CD8-positive, alpha-beta memory T cell (primary cell): ENCODE measurements at regions not wholly inside any gene's neighbourhood (a gene's known extent, or its start where the extent isn't known, plus 50 kb on each side); places are given as distances from the start of the nearest gene placed in this dataset.

Source experiments
- CTCF ChIA-PET: fragments of 350-600 bp; sonication (Branson Sonifier 250); formaldehyde crosslinking; loops from one replicate; lab custom pipeline; 2021; ENCODE audit warnings: antibody characterized with exemption; lab: Charles Lee
- POLR2A ChIA-PET: fragments of 350-600 bp; sonication (Branson Sonifier 250); formaldehyde crosslinking; loops from one replicate; lab custom pipeline; 2021; ENCODE audit warnings: antibody characterized with exemption; lab: Charles Lee
- DNase-seq, 5 donors: peaks; one replicate each; pipeline versions ENCODE4 v3.0.0 to v3.0.0-alpha.2; 2020 to 2022; ENCODE audit warnings: mixed read lengths in 1 of 5
- H3K27ac ChIP-seq: one replicate; pipeline ENCODE4 v1.7.0; 2013; ENCODE audit warnings: low read depth, mild to moderate bottlenecking, low read length, moderate library complexity
- H3K27me3 ChIP-seq: 2 replicates; pipeline ENCODE4 v1.7.0; 2013; ENCODE audit warnings: low read length, mild to moderate bottlenecking; ENCODE audit not compliant: insufficient read depth, poor library complexity, severe bottlenecking
- H3K36me3 ChIP-seq: 2 replicates; pipeline ENCODE4 v1.7.0; 2013; ENCODE audit warnings: mild to moderate bottlenecking, low read length, moderate library complexity; ENCODE audit not compliant: insufficient read depth
- H3K4me1 ChIP-seq: 2 replicates; pipeline ENCODE4 v1.7.0; 2013; ENCODE audit warnings: mild to moderate bottlenecking, low read length, moderate library complexity; ENCODE audit not compliant: insufficient read depth
- H3K4me3 ChIP-seq: 2 replicates; pipeline ENCODE4 v1.7.0; 2013; ENCODE audit warnings: mild to moderate bottlenecking, low read length
- H3K9me3 ChIP-seq: 2 replicates; pipeline ENCODE4 v1.7.0; 2013; ENCODE audit warnings: mild to moderate bottlenecking, low read length
- H3K27ac Mint-ChIP-seq, 8 donors: one replicate each; pipeline ENCODE4 v1.8.0; 2020 to 2021; ENCODE audit warnings: mixed read lengths in 8 of 8, mild to moderate bottlenecking in 6 of 8, inconsistent platforms in 3 of 8, moderate library complexity in 3 of 8
- H3K27me3 Mint-ChIP-seq, 2 donors: one replicate each; pipeline ENCODE4 v1.8.0; 2020 to 2021; ENCODE audit warnings: mixed read lengths in 2 of 2, mild to moderate bottlenecking in 1 of 2, moderate library complexity in 1 of 2
- H3K36me3 Mint-ChIP-seq, 3 donors: one replicate each; pipeline ENCODE4 v1.8.0; 2020 to 2021; ENCODE audit warnings: mixed read lengths in 3 of 3, inconsistent platforms in 1 of 3, mild to moderate bottlenecking in 1 of 3
- H3K4me1 Mint-ChIP-seq, 3 donors: one replicate each; pipeline ENCODE4 v1.8.0; 2020 to 2021; ENCODE audit warnings: mixed read lengths in 3 of 3, inconsistent platforms in 1 of 3, mild to moderate bottlenecking in 1 of 3
- H3K4me3 Mint-ChIP-seq, 7 donors: one replicate each; pipeline ENCODE4 v1.8.0; 2020 to 2021; ENCODE audit warnings: mixed read lengths in 7 of 7, mild to moderate bottlenecking in 6 of 7, moderate library complexity in 4 of 7, inconsistent platforms in 2 of 7
- H3K9me3 Mint-ChIP-seq, 5 donors: one replicate each; pipeline ENCODE4 v1.8.0; 2020 to 2022; ENCODE audit warnings: mixed read lengths in 5 of 5, mild to moderate bottlenecking in 3 of 5, moderate library complexity in 2 of 5, inconsistent platforms in 1 of 5

DNA sequence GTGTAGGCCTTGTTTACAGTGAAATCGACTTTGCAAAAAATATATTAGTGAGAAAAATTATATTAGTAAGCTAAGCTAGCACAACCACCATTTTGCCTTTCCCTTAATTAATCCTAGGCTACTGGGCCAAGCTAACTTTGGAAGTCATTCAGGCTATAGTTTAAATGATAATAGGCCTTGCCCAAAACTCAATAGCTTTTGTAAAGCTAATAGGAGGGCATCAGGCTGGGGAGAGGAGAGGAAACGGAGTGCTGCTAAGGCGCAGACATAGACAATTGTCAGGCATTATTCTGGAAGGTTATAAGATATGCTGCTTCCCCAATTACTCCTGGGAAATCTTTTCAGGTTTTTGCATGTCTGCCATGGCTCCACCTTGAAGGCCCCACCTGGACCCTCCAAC, 1286.0 kb downstream of the NSUN3 start:
- H3K27ac ChIP-seq, result no peak overlapping the region
- Mint-ChIP-seq H3K27me3 (no peaks in the 10 kb centered on the region), H3K9me3 (peaks cover 2 to 10% (median 7%) of the 10 kb centered on the region in 5 donors), H3K36me3 (no peaks in the 10 kb centered on the region), H3K4me1 (no peaks in the 10 kb centered on the region), H3K4me3 (no peak overlapping the region), H3K27ac (no peak overlapping the region)
- no peaks in the 10 kb centered on the region for H3K9me3 ChIP-seq
- no peak overlapping the region for H3K4me3 ChIP-seq
- no peaks in the 10 kb centered on the region for H3K36me3 ChIP-seq
- H3K4me1 ChIP-seq, result no peaks in the 10 kb centered on the region
- CTCF ChIA-PET, result no interaction called here
- no peaks in the 10 kb centered on the region for H3K27me3 ChIP-seq
- DNase-seq, result no peak
- POLR2A ChIA-PET, result no interaction called here

DNA sequence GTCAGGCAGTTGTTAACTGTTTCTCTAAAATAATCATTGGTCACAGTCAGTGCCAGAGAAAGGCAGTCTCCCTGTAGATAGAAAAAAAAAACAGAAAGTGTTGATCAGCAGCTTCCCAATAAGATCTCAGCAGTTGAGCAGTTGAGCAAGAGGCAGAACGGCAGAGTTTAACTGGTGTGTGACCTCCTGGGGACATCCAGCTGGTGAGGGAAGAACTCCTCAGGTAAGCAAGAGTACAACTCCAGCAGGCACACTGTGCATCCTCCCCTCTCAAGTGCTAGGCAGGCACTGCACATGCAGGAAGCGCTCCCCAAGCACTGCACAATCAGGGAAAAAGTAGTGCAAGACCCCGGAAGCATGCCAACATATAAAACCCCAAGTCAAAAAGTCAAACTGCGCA, 1287.2 kb downstream of the NSUN3 start:
- no peak overlapping the region for H3K27ac Mint-ChIP-seq
- Histone ChIP-seq H3K27ac (no peak overlapping the region), H3K4me3 (no peak overlapping the region), H3K27me3 (no peaks in the 10 kb centered on the region), H3K36me3 (no peaks in the 10 kb centered on the region), H3K4me1 (no peaks in the 10 kb centered on the region), H3K9me3 (no peaks in the 10 kb centered on the region)
- H3K36me3 Mint-ChIP-seq, result no peaks in the 10 kb centered on the region
- H3K4me1 Mint-ChIP-seq, result no peaks in the 10 kb centered on the region
- ChIA-PET CTCF (no interaction called here), POLR2A (no interaction called here)
- no peak overlapping the region for H3K4me3 Mint-ChIP-seq
- no peaks in the 10 kb centered on the region for H3K27me3 Mint-ChIP-seq
- DNase-seq, result no peak
- peaks cover 2 to 10% (median 7%) of the 10 kb centered on the region in 5 donors for H3K9me3 Mint-ChIP-seq

DNA sequence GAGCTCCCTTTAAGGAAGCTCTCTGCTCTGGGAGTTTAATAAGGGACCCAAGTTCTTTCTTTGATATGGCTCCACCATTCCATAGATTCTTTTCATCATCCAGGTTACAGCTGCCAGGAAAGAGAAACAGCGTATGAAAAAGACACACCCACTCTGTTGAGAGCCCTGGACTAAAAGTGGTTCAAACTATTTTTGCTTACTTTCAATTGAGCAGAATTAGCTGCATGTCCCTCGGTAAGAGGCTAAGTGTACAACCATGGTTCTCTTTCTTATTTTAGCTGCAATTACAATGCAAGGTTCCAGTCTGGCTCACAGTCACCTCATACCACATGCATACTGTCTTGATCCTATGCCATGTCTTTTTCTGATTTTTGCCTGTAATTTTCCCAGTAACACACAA, 1288.3 kb downstream of the NSUN3 start:
- ChIA-PET CTCF (no interaction called here), POLR2A (no interaction called here)
- Mint-ChIP-seq H3K4me1 (no peaks in the 10 kb centered on the region), H3K9me3 (peaks cover 2 to 7% (median 5%) of the 10 kb centered on the region in 5 donors), H3K27me3 (no peaks in the 10 kb centered on the region), H3K27ac (no peak overlapping the region), H3K4me3 (no peak overlapping the region), H3K36me3 (no peaks in the 10 kb centered on the region)
- H3K27me3 ChIP-seq, result no peaks in the 10 kb centered on the region
- no peak overlapping the region for H3K27ac ChIP-seq
- no peak overlapping the region for H3K4me3 ChIP-seq
- H3K36me3 ChIP-seq, result no peaks in the 10 kb centered on the region
- DNase-seq, result no peak
- no peaks in the 10 kb centered on the region for H3K9me3 ChIP-seq
- H3K4me1 ChIP-seq, result no peaks in the 10 kb centered on the region

DNA sequence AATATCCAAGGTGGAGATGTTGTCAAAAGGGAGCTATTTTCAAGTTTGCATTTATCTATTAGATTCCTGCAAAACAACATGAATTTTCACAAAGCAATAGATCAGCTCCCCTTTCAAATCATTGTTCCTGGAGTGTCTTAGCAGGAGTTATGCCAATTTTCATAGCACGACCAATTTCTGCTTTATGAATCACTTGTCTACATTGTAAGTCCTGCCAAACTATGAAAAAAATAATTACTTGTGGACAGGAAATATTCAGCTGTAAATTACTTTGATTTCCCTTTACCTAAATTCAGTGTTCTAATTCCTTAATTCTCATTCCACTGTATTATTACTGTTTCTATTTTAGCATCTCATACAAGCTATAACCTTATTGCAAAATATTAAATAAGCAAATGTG, 1289.6 kb downstream of the NSUN3 start:
- Histone ChIP-seq H3K27ac (no peak overlapping the region), H3K4me3 (no peak overlapping the region), H3K4me1 (no peaks in the 10 kb centered on the region), H3K36me3 (no peaks in the 10 kb centered on the region), H3K9me3 (no peaks in the 10 kb centered on the region), H3K27me3 (no peaks in the 10 kb centered on the region)
- Mint-ChIP-seq H3K9me3 (peaks cover 2 to 7% (median 6%) of the 10 kb centered on the region in 5 donors), H3K27ac (no peak overlapping the region), H3K36me3 (no peaks in the 10 kb centered on the region), H3K4me3 (no peak overlapping the region), H3K27me3 (no peaks in the 10 kb centered on the region), H3K4me1 (no peaks in the 10 kb centered on the region)
- no peak for DNase-seq
- ChIA-PET CTCF (no interaction called here), POLR2A (no interaction called here)

DNA sequence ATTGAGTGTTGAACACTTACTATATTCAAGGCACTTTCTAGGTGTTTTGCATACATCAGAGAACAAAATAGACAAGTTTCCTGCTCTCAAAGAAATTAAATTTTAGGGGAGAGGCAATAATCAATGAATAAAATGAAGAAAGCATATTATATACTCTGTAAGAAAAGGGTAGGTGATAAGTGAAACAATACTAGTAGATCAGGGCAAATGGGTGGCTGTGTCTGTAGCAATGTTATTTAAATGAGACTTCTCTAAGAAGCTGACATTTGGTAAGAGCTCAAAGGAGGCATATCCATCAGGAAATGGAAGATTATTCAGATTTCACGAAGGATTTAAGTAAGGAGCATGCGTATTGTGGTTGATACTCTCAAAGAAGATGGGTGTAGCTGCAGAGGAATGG, 1291.6 kb downstream of the NSUN3 start:
- Histone ChIP-seq H3K4me3 (no peak overlapping the region), H3K36me3 (no peaks in the 10 kb centered on the region), H3K9me3 (no peaks in the 10 kb centered on the region), H3K4me1 (no peaks in the 10 kb centered on the region), H3K27ac (no peak overlapping the region), H3K27me3 (no peaks in the 10 kb centered on the region)
- H3K4me3 Mint-ChIP-seq, result no peak overlapping the region
- H3K27ac Mint-ChIP-seq, result no peak overlapping the region
- peaks cover 0 to 2% of the 10 kb centered on the region in 2 donors for H3K27me3 Mint-ChIP-seq
- DNase-seq, result no peak
- ChIA-PET POLR2A (no interaction called here), CTCF (no interaction called here)
- no peaks in the 10 kb centered on the region for H3K36me3 Mint-ChIP-seq
- H3K9me3 Mint-ChIP-seq, result peaks cover 2 to 10% (median 4%) of the 10 kb centered on the region in 5 donors
- no peaks in the 10 kb centered on the region for H3K4me1 Mint-ChIP-seq

DNA sequence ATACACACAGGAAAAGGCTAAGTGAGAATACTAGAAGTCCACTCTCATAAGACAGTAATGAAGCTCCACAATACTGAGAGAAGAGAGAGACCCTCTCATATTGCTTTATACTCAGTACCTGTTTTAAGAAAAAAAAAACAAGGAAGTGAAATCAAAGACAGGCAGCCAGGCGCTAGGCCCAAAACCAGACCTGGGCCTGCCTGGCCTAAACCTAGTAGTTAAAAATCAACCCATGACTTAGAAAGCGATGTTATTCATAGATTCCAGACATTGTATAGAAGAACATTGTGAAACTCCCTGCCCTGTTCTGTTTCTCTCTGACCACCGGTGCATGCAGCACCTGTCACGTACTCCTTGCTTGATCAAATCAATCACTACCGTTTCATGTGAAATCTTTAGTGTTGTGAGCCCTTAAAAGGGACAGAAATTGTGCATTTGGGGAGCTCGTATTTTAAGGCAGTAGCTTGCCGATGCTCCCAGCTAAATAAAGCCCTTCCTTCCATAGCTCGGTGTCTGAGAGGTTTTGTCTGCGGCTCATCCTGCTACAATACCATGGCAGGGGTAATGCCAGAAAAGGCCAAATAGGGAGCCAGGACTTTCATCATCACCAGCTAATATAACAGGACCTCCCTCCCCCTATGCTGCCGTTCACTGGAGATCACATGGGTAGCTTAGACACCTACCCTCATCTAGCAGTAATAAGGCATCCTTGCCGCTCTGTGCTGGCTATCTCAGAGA, 1294.1 kb downstream of the NSUN3 start:
- Histone ChIP-seq H3K9me3 (no peaks in the 10 kb centered on the region), H3K4me3 (no peak overlapping the region), H3K4me1 (no peaks in the 10 kb centered on the region), H3K36me3 (no peaks in the 10 kb centered on the region), H3K27ac (no peak overlapping the region), H3K27me3 (no peaks in the 10 kb centered on the region)
- H3K36me3 Mint-ChIP-seq, result no peaks in the 10 kb centered on the region
- H3K4me3 Mint-ChIP-seq, result no peak overlapping the region
- CTCF ChIA-PET, result no interaction called here
- no peaks in the 10 kb centered on the region for H3K4me1 Mint-ChIP-seq
- peaks cover 0 to 2% of the 10 kb centered on the region in 2 donors for H3K27me3 Mint-ChIP-seq
- no peak for DNase-seq
- POLR2A ChIA-PET, result no interaction called here
- H3K9me3 Mint-ChIP-seq, result peaks cover 0 to 8% (median 4%) of the 10 kb centered on the region in 5 donors
- H3K27ac Mint-ChIP-seq, result no peak overlapping the region

DNA sequence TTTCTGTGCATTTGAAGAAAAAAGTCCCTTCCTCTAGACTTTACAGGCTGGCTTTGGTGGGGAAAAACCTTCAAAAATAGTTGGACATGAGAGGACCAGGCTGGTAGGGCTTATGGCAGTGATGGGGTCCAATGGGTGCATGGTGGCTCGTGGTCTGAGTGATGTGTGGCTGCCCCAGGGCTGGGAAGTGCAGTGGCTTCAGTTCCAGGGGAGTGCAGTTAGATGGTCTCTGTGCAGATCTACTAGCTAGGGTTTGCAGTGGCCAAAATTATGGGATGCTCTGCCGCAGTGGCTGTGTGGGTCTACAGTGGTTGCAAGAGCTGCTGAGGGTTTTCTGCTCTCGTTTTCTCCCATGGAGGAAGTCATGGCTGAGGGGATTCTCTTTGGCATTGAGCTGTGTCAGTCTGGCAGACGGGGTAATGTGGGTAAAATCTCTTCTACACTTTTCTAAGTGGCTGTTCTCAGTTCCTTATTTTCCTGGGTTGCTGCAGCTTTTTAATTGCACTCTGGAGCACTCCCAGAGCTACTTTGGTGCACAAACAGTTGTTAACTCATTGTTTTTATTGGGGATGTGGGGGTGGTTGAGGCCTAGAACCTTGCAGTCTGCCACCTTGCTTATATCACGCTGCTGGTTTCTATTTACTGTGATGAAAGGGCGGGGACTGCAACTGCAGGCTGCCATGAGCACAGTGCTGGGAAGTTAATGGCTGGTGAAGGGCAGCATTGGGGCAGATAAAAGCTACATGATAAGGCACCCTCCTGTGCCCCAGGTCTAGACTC, 1324.6 kb downstream of the NSUN3 start:
- Histone ChIP-seq H3K27ac (no peak overlapping the region), H3K4me1 (no peaks in the 10 kb centered on the region), H3K4me3 (no peak overlapping the region), H3K9me3 (no peaks in the 10 kb centered on the region), H3K27me3 (no peaks in the 10 kb centered on the region), H3K36me3 (no peaks in the 10 kb centered on the region)
- Mint-ChIP-seq H3K4me3 (no peak overlapping the region), H3K36me3 (no peaks in the 10 kb centered on the region), H3K27ac (no peak overlapping the region), H3K27me3 (no peaks in the 10 kb centered on the region), H3K9me3 (peaks cover 9 to 47% (median 10%) of the 10 kb centered on the region in 5 donors), H3K4me1 (no peaks in the 10 kb centered on the region)
- DNase-seq, result no peak
- ChIA-PET POLR2A (no interaction called here), CTCF (no interaction called here)

DNA sequence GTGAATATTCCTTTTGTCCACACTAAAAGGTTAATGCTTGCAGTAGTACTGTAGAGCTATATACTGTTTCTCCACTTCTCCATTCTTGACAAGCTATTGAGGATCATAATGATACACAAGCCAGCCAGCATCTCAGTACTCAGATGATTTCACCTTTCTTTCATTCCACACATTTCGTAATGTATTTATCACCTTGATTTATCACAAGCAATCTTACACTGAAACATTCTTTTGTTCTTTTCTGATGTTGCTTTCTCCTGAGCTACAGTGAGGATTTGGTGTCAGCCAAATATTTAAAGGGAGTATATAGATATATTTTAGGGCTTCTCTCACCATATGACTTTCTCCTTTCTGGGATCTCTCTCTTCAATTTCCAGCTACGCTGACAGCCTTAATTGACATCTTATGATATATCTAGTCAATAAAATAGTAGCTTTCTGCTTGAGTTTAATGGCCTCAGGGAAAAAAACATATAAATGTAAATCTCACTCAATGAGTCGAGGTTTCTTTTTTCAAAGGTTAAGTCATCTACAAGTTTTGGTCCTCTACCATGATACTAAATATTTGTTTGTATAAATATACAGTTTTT, 1327.0 kb downstream of the NSUN3 start:
- Mint-ChIP-seq H3K27me3 (no peaks in the 10 kb centered on the region), H3K4me3 (no peak overlapping the region), H3K27ac (no peak overlapping the region), H3K4me1 (no peaks in the 10 kb centered on the region), H3K9me3 (peaks cover 9 to 33% (median 10%) of the 10 kb centered on the region in 5 donors), H3K36me3 (no peaks in the 10 kb centered on the region)
- Histone ChIP-seq H3K4me3 (no peak overlapping the region), H3K27me3 (no peaks in the 10 kb centered on the region), H3K4me1 (no peaks in the 10 kb centered on the region), H3K36me3 (no peaks in the 10 kb centered on the region), H3K9me3 (no peaks in the 10 kb centered on the region), H3K27ac (no peak overlapping the region)
- ChIA-PET CTCF (no interaction called here), POLR2A (no interaction called here)
- DNase-seq, result no peak
